HG03378 (cell line): ENCODE measurements at regions not wholly inside any gene's neighbourhood (a gene's known extent, or its start where the extent isn't known, plus 50 kb on each side); places are given as distances from the start of the nearest gene placed in this dataset.

Experiments
- ATAC-seq: cut with Tn5 transposase; IDR thresholded peaks from one replicate; pipeline ENCODE4 v1.9.1; 2021; ENCODE audit warnings: mild to moderate bottlenecking, moderate library complexity; ENCODE audit not compliant: unreplicated experiment

DNA sequence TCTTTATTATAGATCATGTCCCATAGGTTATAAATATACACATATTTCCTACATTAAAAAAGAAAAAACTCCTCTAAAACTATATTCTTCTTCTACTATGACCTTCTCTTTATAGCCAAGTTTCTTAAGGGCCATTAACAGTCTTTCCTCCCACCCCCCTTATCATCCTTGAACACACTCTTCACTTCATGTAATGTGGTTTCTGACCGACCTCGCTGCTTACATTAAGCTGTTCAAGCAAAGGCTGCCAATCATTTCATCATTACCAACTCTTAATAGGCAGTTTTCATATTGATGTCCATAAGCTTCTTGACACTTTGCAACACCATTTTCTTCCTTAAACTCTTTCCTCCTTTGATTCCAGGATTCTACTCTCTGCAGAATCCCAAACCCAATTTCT is 283.0 kb upstream of the PCSK5 start:
- no peak for ATAC-seq

DNA sequence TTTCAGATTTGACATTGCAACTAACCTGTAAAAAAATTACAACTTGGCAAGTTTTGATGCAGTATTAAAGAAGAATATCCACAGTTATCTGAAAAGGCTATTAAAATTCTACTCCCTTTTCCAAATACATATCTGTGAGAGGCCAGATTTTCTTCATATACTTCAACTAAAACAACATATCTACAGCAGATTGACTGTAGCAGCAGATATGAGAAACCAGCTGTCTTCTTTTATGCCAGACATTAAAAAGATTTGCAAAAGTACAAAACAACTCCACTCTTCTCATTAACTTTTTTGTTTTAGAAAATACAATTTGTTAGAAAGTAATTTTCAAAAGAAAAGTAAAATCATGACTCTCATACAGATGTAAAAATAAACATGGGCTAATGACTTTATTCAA is 281.1 kb upstream of the PCSK5 start:
- ATAC-seq, result no peak

DNA sequence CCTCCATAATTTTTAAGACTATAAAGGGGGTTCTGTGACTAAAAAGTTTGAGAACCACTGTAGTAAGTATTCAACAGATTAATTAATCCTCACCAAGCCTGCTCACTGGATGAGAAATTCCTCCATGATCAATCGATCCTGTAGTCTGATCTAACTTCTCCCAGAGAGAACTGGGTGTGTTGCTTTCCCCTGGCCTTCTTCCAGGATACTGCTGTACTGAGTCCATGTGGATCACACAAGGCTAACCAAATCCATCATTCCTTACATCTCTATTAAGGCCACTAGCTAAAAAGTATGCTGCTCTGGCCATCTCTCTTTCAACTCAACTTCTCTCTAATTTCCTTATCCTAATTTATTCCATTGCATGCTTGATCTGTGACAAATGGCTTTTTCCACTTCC is 280.2 kb upstream of the PCSK5 start:
- no peak for ATAC-seq

DNA sequence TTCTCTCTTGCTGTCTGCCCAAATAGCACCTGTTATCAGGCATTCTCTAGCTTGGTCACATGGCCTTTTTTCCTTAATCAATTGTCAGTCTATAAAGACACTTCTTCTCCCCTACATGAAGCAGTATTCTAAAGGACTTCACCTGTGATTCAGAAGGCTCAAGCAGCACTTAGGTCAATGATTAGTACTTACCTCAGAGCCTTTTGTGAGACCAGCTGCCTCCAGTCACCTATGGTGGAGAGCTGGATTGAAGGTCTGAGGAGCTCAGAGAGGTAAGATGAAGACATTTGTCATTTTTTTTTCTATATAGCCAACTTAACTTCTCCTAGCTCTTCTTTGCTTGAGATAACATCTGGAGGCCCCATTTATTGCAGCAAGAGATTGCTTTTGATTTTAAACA is 278.3 kb upstream of the PCSK5 start:
- no peak for ATAC-seq

DNA sequence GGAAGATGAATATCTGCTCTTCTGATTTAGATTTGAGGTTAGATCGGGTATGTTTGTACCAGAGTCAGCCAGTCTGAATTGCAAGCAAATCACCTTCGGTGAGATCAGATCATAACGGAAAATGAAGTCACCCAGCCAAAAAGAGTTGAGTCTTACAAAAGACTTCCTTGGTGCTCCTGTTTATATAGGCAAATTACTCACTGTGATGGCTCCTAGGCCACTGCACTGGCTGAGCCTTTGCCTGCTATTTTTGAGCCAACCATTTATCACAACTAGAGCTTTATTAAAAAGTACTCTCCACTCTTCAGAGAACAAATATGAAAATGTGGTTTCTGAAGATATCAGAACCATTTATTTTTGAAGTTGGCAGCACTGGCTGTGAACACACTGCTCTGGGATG is 277.7 kb upstream of the PCSK5 start:
- no peak for ATAC-seq

DNA sequence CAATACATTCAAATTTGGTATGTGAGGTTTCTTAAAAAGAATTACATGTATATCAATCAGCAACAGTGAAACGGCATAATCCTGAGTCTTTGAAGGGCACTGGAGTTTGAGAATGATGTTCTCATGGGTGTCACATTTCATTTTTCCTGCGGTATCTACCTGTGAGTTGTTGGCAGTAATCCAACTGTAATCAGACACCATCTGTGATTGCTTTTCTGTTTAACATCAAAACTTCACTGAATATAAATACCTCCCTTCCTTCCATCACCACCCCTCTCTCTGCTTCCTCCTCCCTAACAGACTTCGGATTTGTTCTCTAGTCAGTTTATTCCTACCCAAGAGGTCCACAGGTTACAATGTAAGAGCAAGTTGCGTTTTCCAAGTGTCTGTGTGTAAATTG is 275.2 kb upstream of the PCSK5 start:
- no peak for ATAC-seq

DNA sequence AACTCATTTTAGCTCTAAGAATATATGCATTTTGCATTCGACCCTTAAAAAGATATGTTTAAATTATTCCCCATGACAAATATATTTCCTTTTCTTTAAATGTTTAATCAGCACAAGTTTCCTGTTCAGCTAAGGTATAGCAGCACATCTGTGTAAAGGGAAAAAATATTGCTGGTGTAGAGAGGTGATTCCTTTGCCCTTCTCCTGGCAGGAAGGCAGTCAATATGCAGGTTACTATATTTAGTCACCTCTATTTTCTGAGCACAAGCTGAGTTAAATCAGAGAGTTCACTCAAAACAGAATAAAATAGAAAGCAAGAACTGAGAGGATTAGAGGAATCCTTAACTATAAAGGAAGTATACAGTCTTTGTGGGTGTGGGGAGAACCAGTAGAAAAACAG is 274.4 kb upstream of the PCSK5 start:
- ATAC-seq, result no peak

DNA sequence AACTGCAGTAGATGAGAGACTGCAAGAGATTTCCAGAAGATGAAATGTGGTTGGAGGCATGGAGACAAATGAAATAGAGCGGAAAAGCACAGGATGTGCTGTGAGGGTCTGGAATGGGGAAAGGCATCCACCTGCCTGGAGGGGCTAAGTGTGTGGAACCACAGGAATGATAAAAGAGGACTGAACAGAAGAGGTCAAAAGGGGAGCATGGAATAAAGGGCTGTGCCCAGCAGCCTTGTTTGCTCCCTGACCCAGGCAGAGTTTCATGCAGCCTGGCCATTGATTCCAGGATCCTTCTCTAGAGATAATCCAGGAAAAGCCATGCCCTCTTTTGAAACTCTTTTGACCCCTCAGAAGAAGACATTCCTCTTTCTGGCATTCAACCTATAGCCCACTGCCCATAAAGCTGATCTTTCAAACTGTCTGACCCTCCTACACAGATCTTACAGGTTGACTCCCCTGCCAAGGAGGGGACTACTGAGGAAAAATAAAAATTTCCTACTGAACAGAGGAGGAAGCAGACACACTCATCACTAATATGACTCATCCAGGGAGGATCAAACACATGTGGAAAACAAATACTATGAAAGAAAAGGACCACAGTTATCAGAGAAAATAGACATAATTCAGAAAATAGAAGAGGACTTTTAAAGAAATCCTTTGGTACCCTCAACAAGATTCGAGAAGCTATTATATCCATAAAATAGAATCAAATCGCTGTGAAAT is 273.5 kb upstream of the PCSK5 start:
- ATAC-seq, result no peak

DNA sequence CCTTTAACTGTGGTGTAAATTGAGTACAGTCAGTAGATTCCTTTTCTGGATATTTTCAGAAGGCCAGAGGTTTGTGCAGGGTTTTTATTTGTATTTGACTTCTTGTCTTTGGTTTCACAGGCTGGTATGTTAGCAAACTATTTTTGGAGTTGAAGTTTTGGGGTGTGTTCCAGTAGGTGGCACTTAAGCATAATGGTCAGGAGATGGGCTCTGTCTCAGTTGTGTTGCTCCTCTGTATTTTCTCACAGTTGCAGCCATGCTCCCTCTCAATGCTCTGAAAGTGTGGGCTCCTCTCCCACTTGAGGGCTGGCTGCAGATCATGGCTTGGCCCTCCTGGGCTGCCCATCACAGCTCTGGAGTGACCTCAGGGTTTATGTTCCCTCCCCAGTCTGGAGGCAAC is 267.0 kb upstream of the PCSK5 start:
- ATAC-seq, result no peak

DNA sequence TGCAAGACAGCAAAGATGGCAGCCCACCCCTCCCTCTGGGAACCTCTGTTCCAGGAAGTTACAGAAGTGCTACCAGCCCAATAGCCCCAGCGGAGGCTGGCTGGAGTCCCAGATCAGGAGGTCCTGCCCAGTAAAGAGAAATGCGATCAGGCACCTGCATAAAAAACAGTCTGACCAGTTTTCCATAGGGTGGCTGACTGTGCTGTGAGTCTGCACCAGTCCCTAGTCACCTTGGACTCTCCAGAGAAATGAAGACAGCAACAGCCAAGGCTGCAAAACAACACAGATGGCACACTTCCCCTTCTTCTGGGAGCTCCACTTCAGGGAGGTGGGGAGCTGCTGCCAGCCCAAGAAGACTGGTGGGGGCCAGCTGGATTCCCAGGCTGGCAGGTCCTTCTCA is 265.5 kb upstream of the PCSK5 start:
- ATAC-seq, result no peak

DNA sequence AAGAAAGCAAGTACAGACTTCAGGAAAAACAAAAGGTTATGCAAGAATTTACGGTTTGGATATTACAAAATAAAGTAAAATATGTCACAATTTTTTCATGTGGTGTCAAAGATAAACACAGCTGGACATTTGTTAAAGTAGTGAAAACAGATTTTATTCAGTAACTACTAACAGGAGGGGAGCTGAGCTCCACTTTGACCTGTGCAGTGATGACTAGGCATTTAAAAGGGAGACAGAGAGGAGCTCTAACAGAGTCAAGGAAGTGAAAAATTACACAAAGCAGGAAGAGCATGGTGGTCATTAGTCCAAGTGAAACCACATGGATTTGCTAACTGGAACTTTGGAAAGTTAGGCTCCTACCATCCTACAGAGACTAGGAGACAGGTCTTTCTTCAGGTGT is 263.6 kb upstream of the PCSK5 start:
- no peak for ATAC-seq

DNA sequence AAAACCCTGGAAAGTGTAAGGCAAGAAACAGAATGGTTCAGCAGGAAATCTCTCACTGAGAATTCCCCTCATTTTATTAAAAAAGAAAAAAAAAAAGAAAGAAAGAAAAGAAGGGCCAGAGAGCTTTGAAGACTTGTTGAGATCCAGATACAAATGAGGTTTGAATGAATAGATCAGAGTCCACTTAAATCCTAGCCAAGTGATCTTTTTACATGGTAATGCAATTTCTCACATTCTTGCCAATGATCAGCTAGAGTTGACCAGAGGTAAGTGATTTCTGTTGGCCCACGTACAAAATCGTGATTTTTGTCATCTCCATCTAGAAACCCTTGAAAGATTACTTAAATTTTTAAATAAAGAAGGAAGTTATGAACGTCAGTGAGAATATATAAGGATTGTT is 261.5 kb upstream of the PCSK5 start:
- ATAC-seq, result no peak

DNA sequence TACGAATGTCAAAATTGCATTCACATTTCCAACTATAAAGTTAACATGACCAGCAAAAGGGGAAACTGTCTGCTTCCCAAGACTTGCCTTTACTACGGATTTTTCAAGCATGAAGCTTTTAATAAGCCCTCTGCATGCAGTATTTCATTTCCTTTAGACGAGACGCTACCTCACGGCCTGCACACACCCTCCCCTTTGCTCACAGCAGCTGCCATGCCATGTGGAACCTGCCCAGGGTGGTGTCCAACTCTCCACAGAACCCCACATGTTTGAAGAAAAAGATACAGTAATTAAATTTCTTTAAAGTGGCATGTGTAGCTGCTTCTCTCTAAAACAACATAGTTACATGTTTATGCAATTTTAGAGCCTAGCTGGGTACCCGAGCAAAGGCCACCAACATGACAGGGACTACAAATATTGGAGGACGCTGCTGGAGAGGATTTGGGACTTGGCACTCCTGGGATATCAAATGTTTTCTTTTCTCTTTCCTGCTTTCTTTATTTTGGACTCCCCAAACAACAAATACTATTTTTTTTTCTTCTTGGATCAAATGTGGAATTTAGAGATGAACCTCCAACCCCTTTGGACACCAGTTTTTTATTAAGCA is 256.9 kb upstream of the PCSK5 start:
- ATAC-seq, result no peak

DNA sequence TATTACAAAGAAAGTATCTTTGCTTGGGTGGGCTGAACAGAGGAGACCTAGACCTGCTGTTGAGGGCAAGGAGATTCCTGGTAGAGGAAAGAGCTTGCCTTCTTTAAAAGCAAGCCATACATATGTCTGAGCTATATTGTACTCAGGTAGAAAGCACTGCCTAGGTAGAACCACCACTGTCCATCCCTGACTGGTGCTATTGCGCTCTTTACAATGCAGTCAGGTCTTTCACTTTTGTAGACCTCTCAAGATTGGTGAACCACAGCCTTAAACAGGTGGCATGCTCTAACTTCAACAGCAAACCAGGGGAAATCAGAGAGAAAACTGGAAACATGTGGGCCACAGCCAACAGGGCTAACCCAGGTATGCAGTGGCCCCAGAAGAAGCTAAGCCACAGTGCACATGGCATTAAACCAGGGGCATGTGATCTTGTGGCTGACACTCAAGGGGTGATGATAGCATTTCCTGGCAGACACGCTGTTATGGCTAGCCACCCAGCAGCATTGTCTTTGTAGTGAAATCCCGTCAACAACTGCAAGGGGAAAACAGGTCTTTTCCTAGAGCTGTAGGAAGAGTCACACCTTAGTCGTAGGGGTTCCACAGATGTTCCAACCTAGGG is 253.9 kb upstream of the PCSK5 start:
- no peak for ATAC-seq

DNA sequence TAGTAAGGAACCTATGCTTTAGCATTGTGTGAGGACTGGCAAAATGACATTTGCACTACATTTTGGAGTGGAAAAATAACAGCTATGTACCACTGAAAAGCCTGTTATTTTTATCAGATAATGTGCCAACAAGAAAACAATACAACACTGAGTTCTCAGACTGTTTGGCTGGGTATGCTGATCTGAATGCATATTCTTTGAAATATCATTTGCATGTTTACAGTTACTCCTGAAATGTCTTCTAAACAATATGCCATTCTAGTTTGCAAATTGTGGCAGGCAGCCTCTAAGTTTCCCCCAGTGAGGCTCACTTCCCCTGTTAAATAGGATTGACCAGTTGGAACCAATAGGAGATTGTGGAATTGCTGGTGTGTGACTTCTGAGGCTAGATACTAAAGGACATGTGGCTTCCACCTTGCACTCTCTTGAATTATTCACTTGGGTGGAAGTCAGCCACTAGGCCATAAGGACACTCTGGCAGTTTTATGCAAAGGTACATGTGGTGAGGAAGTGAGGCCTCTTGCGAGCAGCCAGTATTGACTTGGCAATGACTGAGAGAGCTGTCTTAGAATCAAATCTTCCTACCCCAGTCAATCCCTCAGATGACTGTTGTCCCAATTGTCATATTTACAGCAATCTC is 250.4 kb upstream of the PCSK5 start:
- no peak for ATAC-seq

DNA sequence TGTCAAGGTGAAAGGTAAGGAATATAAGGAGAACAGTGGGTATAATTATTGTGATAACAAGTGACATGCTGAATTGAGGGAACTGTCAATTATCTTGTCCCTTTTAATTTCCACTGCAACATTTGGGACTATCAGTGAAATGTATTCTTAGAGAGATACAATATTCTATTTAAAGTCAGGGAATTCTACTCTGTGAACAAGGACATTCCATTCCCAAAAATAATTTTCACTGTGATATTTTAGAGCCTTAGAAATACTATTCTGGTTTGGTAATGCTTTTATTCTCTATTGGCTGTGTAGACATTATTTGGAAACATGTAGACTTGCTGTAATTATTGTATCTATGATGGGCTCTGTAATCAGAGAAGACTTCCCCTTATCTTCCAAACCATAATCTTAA is 248.0 kb upstream of the PCSK5 start:
- ATAC-seq, result no peak

DNA sequence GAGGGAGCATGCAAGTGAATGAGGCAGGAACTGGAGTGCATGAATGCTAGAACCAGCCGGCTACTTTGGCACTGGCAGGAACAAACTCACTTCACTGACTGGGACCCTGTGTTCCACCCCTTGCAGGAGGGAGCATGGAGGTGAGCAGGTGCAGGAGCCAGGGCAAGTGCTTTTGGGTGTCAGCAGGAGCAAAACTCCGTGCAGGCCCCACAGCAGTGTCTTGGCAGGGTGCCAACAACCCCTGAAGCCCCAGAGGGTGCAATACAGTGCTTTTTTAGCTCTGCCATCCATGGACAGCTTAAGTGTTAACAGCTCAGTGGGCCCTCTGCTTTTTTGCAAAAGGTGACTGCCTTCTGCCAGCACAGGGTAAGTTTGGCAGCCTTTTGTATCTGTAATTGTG is 245.8 kb upstream of the PCSK5 start:
- no peak for ATAC-seq

DNA sequence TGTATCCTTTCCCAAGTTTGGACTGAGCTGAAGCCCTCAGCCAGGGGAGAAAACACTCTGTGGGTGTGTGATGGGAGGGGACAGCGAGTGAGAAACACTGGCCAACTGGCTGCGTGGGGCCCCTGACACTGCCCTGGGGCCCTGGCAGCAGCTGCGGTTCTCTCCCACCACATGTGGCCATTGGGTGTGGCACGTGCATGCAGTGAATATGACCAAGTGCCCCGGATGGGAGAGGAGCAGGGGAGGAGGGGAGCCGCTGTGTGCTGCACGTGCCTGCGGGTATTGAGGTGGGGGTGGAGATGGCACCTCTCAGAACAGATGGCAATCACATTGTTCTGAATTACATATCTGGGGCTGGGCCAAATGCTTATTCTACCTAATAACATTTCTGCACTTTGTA is 242.4 kb upstream of the PCSK5 start:
- no peak for ATAC-seq

DNA sequence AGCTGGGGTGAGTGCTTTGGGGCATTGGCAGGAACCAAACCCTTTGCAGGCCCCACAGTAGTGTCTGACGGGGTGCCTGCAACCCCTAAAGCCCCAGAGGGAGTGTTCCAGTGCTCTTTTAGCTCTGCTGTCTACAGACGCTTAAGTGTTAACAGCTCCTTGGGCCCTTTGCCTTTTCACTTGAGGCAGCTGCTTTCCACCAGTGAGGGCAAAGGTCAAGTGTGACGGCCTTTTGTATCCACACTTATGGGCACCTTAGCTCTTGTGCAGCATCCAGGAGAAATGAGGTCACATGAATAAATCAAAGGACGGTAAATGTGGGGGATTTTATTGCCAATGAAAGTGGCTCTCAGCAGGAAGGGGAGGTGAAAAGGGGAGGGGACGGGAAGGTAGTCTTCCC is 241.4 kb upstream of the PCSK5 start:
- no peak for ATAC-seq

DNA sequence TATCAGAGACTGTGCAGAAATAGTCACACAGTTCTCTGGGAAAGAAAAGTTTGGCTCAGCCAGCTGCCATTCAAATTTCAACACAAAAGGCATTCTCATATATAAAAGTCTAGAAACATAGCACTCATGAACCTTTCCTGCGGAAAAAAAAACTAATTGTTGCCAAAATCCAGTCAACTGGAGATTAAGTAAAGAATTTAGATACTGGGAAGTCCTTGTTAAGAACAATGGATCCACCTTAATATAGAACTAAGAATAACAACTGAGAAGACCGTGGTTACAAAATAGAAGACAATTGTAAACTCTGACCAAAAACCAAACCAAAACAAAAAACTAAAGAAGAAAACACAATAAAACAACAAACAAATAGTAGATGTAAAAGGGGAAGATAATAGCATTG is 238.8 kb upstream of the PCSK5 start:
- ATAC-seq, result no peak

DNA sequence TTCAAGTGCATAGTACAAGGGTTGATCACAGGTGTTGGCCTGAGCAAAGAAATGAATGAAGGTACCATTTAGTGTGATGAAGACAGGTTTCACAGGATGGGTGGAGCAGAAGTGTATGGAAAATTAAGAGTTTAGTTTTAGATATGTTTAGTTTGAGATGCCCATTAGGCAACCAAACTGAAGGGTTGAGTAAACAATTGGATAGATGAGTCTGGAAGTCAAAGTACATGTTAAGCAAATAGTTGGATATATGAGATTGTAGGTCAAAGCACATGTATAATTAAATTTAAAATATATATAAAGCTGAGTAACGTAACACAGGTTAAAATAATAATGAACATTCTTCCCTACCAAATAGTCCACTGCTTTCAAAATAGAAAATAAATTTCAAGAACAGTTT is 237.1 kb upstream of the PCSK5 start:
- no peak for ATAC-seq

DNA sequence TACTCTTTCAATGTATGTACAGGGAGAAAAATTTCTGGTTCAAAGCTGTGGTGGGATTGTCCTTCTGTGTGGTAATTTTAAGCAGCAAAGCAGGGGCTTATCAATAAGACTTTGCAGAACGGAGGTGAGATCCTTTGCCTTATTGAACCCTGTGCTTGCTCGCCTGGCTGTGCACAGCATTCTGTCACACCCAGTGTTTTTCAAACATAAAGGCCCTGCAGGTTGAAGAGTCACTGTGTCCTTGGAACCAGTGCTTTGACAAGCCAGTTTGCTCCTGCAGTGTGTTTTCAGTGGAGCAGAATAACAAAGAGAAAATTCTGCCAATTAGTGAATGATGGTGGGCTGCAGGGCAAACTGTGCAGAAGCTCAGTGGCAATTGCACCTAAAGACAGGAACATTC is 236.7 kb upstream of the PCSK5 start:
- no peak for ATAC-seq
